Erythroblast (primary cell): ENCODE measurements at regions not wholly inside any gene's neighbourhood (a gene's known extent, or its start where the extent isn't known, plus 50 kb on each side); places are given as distances from the start of the nearest gene placed in this dataset.

Experiments
- GATA1 ChIP-seq: IDR thresholded peaks from 2 replicates; pipeline ENCODE4 v1.6.1; 2011; ENCODE audit warnings: low read depth, mild to moderate bottlenecking, control low read depth, low read length, moderate library complexity
- POLR2A ChIP-seq: IDR thresholded peaks from 2 replicates; pipeline ENCODE4 v1.6.1; 2011; ENCODE audit warnings: mild to moderate bottlenecking, low read length

- no peak for TF ChIP-seq POLR2A
- TF ChIP-seq GATA1, result no peak
Observed at GRCh38 chr20:59526242-59527225, 77.8 kb upstream of the PHACTR3 start.
